DND-41 (cell line): ENCODE measurements at regions not wholly inside any gene's neighbourhood (a gene's known extent, or its start where the extent isn't known, plus 50 kb on each side); places are given as distances from the start of the nearest gene placed in this dataset.

Experiments used
- ATAC-seq: fragments of 200-7000 bp; cut with Tn5 transposase; 3 replicates; pipeline ENCODE4 v1.9.1; 2021; ENCODE audit warnings: low read depth; ENCODE audit not compliant: insufficient read depth
- DNase-seq: peaks from one replicate; pipeline ENCODE4 v3.0.0-alpha.2; 2020
- H2AFZ ChIP-seq: 2 replicates; pipeline ENCODE4 v1.6.0; 2012; ENCODE audit warnings: low read depth, low read length
- H3K27ac ChIP-seq: 2 replicates; pipeline ENCODE4 v1.5.1; 2012; ENCODE audit warnings: low read length, inconsistent platforms
- H3K27me3 ChIP-seq: fragments of 200-600 bp; sonication (generic); 2 replicates; pipeline ENCODE4 v1.6.0; 2012; ENCODE audit warnings: low read length, mild to moderate bottlenecking, inconsistent platforms; ENCODE audit not compliant: insufficient read depth, poor library complexity
- H3K36me3 ChIP-seq: 2 replicates; pipeline ENCODE4 v1.5.1; 2012; ENCODE audit warnings: low read length, inconsistent platforms; ENCODE audit not compliant: insufficient read depth
- H3K4me1 ChIP-seq: 2 replicates; pipeline ENCODE4 v1.5.1; 2012; ENCODE audit warnings: mild to moderate bottlenecking, low read length; ENCODE audit not compliant: insufficient read depth
- H3K4me2 ChIP-seq: 2 replicates; pipeline ENCODE4 v1.6.0; 2012; ENCODE audit warnings: mild to moderate bottlenecking, moderate library complexity, low read length, inconsistent platforms; ENCODE audit not compliant: insufficient read depth
- H3K4me3 ChIP-seq, 2 experiments: fragments of 200-600 bp in 1 of 2; shearing (Covaris generic) in 1 of 2; 2 replicates each; pipeline ENCODE4 v1.5.1; 2012 to 2016; ENCODE audit warnings: inconsistent platforms in 2 of 2, low read length in 2 of 2, mild to moderate bottlenecking in 2 of 2, low read depth in 1 of 2, moderate library complexity in 1 of 2
- H3K79me2 ChIP-seq: 2 replicates; pipeline ENCODE4 v1.6.0; 2012; ENCODE audit warnings: low read length, inconsistent platforms; ENCODE audit not compliant: insufficient read depth
- H3K9ac ChIP-seq: 2 replicates; pipeline ENCODE4 v1.6.0; 2012; ENCODE audit warnings: low read depth, mild to moderate bottlenecking, inconsistent platforms, low read length, moderate library complexity
- H3K9me3 ChIP-seq: 2 replicates; pipeline ENCODE4 v1.5.1; 2012; ENCODE audit warnings: low read length, moderate library complexity, mild to moderate bottlenecking, inconsistent platforms; ENCODE audit not compliant: insufficient read depth, severe bottlenecking
- H4K20me1 ChIP-seq: 2 replicates; pipeline ENCODE4 v1.6.0; 2012; ENCODE audit warnings: low read length; ENCODE audit not compliant: insufficient read depth
- CTCF ChIP-seq: IDR thresholded peaks from 2 replicates; pipeline ENCODE4 v1.5.1; 2012; ENCODE audit warnings: borderline replicate concordance, low read length, moderate library complexity, mild to moderate bottlenecking; ENCODE audit not compliant: poor library complexity, severe bottlenecking; ENCODE audit errors: extremely low read depth
- EZH2 ChIP-seq: IDR thresholded peaks from 3 replicates; pipeline ENCODE4 v1.6.1; 2012; ENCODE audit warnings: borderline replicate concordance, low read depth, mild to moderate bottlenecking, moderate library complexity, low read length, inconsistent platforms; ENCODE audit not compliant: severe bottlenecking

DNA sequence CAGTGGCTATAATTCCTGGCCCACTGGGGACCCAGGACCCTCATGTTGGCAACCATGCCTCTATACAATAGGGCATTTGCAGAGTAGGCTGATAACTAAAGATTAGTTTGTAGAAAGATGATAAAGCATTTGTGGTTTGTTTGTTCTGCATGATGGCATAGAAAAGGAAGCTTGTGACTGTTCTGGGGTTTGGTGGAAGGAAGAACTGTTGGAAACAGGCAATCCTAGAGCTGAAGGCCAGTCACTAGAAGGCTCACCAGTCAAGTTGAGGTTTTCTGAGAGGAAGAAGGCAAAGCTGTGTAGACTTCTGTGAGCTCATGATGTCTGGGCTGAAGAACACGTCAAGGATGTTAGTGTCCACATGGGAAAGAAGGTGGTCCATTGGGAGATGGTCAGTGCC is 140.3 kb upstream of the VANGL1 start:
- ATAC-seq = no peak
- H3K4me2 ChIP-seq = no peak overlapping the region

DNA sequence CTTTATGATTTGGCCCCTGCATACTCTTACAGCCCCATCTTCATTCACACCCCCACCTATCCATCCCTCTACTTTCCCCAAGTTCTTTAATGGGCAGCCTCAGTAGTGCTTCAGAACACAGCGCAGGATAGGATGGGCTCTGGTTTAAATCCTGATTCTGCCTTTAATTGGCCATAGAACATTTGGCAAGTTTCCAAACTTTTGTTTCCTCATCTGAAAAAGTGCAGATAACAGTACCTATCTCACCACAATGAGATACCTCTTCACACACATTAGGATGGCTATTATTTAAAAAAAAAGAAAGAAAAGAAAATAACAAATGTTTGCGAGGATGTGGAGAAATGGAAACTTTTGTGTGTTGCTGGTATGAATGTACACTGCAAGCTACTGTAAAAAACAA is 142.5 kb upstream of the VANGL1 start:
- ATAC-seq (no peak), DNase-seq (no peak)
- Histone ChIP-seq H3K4me1 (no peaks in the 10 kb centered on the region), H2AFZ (no peak overlapping the region), H3K4me2 (no peak overlapping the region), H3K27ac (no peak overlapping the region), H3K36me3 (no peaks in the 10 kb centered on the region), H3K4me3 (no peak overlapping the region), H3K9ac (no peak overlapping the region), H3K9me3 (no peaks in the 10 kb centered on the region), H3K79me2 (no peaks in the 10 kb centered on the region), H3K27me3 (no peaks in the 10 kb centered on the region), H4K20me1 (no peaks in the 10 kb centered on the region)
- no peak for TF ChIP-seq CTCF
- no peak for TF ChIP-seq EZH2

More for the DNA sequence above, 140.3 kb upstream of the VANGL1 start:
- Histone ChIP-seq H3K36me3 (no peaks in the 10 kb centered on the region), H3K4me3 (no peak overlapping the region), H4K20me1 (no peaks in the 10 kb centered on the region), H3K4me1 (no peaks in the 10 kb centered on the region), H3K79me2 (no peaks in the 10 kb centered on the region), H3K27me3 (no peaks in the 10 kb centered on the region), H3K9ac (no peak overlapping the region), H2AFZ (no peak overlapping the region), H3K9me3 (no peaks in the 10 kb centered on the region), H3K27ac (no peak overlapping the region)
- DNase-seq = no peak
- no peak for TF ChIP-seq EZH2
- TF ChIP-seq CTCF = no peak

- DNase-seq = no peak
- no peaks in the 10 kb centered on the region for H3K27me3 ChIP-seq
- no peaks in the 10 kb centered on the region for H4K20me1 ChIP-seq
- H3K27ac ChIP-seq = no peak overlapping the region
- H3K79me2 ChIP-seq = no peaks in the 10 kb centered on the region
- no peak overlapping the region for H2AFZ ChIP-seq
- TF ChIP-seq EZH2 = no peak
- no peak for TF ChIP-seq CTCF
- no peaks in the 10 kb centered on the region for H3K36me3 ChIP-seq
- no peak overlapping the region for H3K9ac ChIP-seq
- H3K4me2 ChIP-seq = no peak overlapping the region
- ATAC-seq = no peak
- H3K4me3 ChIP-seq = no peak overlapping the region
- no peaks in the 10 kb centered on the region for H3K9me3 ChIP-seq
- H3K4me1 ChIP-seq = no peaks in the 10 kb centered on the region
Measured at GRCh38 chr1:115496904-115497527, 144.8 kb upstream of the VANGL1 start.
